ENCODE measurements at regions not wholly inside any gene's neighbourhood (a gene's known extent, or its start where the extent isn't known, plus 50 kb on each side); places are given as distances from the start of the nearest gene placed in this dataset.

DNA sequence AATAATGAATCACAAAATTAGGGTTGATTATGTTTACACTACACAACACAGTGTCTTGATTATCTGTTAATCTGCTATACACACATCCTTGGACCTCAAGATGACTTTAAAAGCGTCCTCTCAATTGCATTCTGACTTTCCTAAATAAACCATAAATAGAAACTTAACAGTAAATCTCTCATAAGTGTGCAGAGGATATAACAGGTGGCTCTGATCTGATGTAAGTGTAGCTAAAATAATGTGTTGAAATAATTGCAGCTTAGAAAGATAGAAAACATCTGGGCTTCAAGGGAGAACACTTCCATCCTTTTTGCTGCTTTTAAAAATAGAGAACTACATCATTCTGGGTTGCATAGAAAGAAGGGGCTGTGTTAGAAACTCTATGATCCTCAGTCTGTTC is 78.4 kb upstream of the EFEMP1 start:
- Histone ChIP-seq H3K9me3 (ENCODE audit: control insufficient read depth, low read length) (no peaks in the 10 kb centered on the region), H3K4me1 (ENCODE audit: control insufficient read depth, insufficient read depth, low read length) (peaks cover 16% of the 10 kb centered on the region), H3K36me3 (ENCODE audit: control insufficient read depth, insufficient read depth, low read length, severe bottlenecking) (no peaks in the 10 kb centered on the region), H3K27me3 (replicated peaks; ENCODE audit: control insufficient read depth, insufficient read depth, low read length) (no peaks in the 10 kb centered on the region), H3K9ac (ENCODE audit: low read length) (no peak overlapping the region), H3K4me3 (ENCODE audit: low read length) (no peak overlapping the region)
- DNase-seq (ENCODE audit: low read depth) = peak; percentile 59

DNA sequence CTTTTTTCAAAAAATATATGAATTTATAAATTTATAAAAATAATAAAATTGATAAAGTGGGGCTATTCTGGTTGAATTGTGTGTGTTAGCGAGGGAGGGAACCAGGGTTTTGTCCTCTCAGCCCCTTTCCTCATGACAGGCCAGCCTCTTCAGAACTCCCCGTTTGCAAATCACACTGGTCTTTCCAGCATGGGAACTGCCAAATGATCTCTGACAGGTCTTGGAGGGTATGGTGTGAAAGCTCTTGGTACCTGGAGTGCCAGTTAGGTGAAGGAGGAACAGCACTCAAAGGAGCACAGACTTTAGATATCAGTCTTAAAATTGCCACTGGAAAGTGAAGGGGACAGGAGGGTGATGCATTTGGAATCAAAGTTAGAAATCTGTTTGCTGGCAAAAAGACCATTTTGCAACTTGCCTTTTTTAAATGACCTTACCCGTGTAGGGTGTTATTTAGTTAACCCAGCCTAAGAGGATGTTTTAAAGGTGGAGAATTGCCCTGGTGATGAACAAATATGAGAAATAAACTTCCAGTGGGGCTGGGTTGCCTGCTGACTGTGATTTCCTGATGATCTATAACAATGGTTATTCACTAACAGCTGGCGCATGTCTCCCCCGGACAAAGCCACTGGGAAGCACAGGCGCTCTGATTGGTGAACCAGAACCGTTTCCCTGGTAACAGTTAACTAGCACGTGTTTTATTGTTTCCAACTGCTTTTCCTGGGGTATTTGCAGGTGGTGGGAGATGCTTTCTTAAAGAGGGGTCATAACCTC is 85.3 kb upstream of the EFEMP1 start:
- H3K4me3 ChIP-seq (ENCODE audit: low read length) = peak overlapping the region; percentile 55
- peak; percentile 94 for DNase-seq (ENCODE audit: low read depth)
- H3K36me3 ChIP-seq (ENCODE audit: control insufficient read depth, insufficient read depth, low read length, severe bottlenecking) = no peaks in the 10 kb centered on the region
- H3K9ac ChIP-seq (ENCODE audit: low read length) = peak overlapping the region; percentile 65
- H3K27me3 ChIP-seq (replicated peaks; ENCODE audit: control insufficient read depth, insufficient read depth, low read length) = no peaks in the 10 kb centered on the region
- no peaks in the 10 kb centered on the region for H3K9me3 ChIP-seq (ENCODE audit: control insufficient read depth, low read length)
- peaks cover 14% of the 10 kb centered on the region for H3K4me1 ChIP-seq (ENCODE audit: control insufficient read depth, insufficient read depth, low read length)

DNA sequence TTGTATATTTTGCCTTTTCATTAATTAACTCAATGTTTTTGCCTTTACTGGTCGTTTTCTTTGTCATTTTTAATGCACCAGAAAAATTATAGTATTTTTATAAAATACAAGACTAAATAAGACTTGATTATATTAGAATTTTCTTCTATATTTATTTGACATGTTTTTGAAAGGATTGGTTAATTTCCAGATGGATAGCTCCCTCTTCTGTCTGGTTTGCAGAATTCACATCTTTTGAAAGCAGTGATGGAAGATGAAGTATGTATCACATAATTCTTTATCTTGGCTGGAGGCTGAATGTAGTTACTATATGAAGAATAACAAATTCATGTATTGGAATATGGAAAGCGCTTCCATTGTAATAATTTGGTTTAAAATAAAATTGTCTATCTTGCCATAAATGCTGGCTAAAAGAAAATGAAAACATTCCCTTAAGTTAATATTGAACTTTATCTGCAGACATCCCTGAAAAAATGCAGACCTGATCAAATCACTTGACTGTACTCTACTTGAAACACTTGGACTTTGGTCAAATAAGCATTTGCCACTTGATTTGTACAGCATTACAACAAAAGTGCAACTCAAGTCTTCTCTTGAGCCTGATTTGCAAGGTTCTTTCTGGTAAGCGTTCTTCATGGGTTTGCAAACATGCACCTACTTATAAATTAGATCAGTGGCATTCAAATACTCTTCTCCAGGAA is 86.3 kb upstream of the EFEMP1 start:
- H3K9ac ChIP-seq (ENCODE audit: low read length) = peak overlapping the region; percentile 65
- no peaks in the 10 kb centered on the region for H3K27me3 ChIP-seq (replicated peaks; ENCODE audit: control insufficient read depth, insufficient read depth, low read length)
- peak; percentile 84 for DNase-seq (ENCODE audit: low read depth)
- H3K4me3 ChIP-seq (ENCODE audit: low read length) = peak overlapping the region; percentile 55
- peaks cover 24% of the 10 kb centered on the region for H3K4me1 ChIP-seq (ENCODE audit: control insufficient read depth, insufficient read depth, low read length)
- no peaks in the 10 kb centered on the region for H3K9me3 ChIP-seq (ENCODE audit: control insufficient read depth, low read length)
- no peaks in the 10 kb centered on the region for H3K36me3 ChIP-seq (ENCODE audit: control insufficient read depth, insufficient read depth, low read length, severe bottlenecking)

DNA sequence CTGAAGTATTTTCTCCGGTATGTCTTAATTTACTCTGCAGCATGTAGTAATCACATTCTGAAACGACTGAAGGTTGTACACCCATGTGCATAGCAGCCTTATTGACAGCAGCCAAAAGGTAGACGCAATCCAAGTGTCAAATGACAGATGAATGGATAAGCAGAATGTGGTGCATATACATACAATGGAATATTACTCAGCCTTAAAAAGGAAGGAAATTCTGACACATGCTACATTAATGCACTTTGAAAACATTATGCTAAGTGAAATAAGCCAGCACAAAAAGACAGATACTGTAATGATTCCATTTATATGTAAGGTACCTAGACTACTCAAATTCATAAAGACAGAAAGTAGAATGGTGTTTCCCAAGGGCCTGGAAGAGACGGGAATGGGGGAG is 88.0 kb upstream of the EFEMP1 start:
- DNase-seq (ENCODE audit: low read depth) = no peak
- no peaks in the 10 kb centered on the region for H3K36me3 ChIP-seq (ENCODE audit: control insufficient read depth, insufficient read depth, low read length, severe bottlenecking)
- peaks cover 29% of the 10 kb centered on the region for H3K4me1 ChIP-seq (ENCODE audit: control insufficient read depth, insufficient read depth, low read length)
- H3K4me3 ChIP-seq (ENCODE audit: low read length) = no peak overlapping the region
- H3K9ac ChIP-seq (ENCODE audit: low read length) = no peak overlapping the region
- no peaks in the 10 kb centered on the region for H3K9me3 ChIP-seq (ENCODE audit: control insufficient read depth, low read length)
- H3K27me3 ChIP-seq (replicated peaks; ENCODE audit: control insufficient read depth, insufficient read depth, low read length) = no peaks in the 10 kb centered on the region

DNA sequence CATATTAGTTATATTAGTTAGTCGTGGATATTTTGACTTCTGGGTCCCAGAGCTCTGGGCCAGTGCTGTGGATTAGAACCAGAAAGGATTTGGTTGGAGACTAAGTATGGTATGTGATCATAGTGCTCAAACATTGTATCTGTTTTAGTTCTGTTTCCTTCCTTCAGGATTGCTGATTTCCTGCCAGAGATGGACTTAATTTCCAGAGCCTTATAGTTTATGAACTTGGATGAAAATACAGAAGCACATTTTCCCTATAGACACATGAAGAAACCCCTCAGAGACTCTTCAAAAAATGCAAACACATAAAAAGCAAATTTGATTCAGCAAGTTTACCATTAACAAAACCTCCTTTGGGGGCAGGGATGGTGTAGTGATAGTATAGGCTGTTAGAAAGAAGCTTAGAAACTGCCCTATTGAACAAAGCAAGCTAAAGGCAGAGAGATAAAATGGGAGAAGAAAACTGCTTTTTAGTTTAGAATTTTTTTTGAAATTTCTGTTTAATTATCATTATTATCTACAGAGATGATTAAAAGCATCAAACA is 88.7 kb upstream of the EFEMP1 start:
- H3K9ac ChIP-seq (ENCODE audit: low read length) = no peak overlapping the region
- peaks cover 29% of the 10 kb centered on the region for H3K4me1 ChIP-seq (ENCODE audit: control insufficient read depth, insufficient read depth, low read length)
- no peak overlapping the region for H3K4me3 ChIP-seq (ENCODE audit: low read length)
- DNase-seq (ENCODE audit: low read depth) = no peak
- H3K27me3 ChIP-seq (replicated peaks; ENCODE audit: control insufficient read depth, insufficient read depth, low read length) = no peaks in the 10 kb centered on the region
- H3K36me3 ChIP-seq (ENCODE audit: control insufficient read depth, insufficient read depth, low read length, severe bottlenecking) = no peaks in the 10 kb centered on the region
- no peaks in the 10 kb centered on the region for H3K9me3 ChIP-seq (ENCODE audit: control insufficient read depth, low read length)

DNA sequence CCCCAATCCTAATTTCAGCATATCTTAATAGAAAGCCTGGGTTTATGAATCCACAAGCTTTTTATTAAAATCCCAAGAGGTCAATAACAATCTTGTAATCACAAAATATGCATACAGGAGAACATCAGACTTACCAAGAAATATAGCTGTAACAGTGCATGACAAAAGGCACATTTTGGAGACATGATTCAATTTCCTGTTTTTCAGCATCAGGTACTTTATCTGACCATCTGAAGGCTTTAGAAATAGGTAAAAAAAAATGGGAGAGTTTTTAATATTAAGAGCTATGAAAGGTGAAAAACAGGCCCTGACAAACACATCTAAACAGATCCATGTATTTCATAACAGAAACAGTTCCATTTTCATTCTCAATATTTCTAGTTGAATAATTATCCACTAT is 89.9 kb upstream of the EFEMP1 start:
- no peaks in the 10 kb centered on the region for H3K9me3 ChIP-seq (ENCODE audit: control insufficient read depth, low read length)
- no peak for DNase-seq (ENCODE audit: low read depth)
- no peaks in the 10 kb centered on the region for H3K36me3 ChIP-seq (ENCODE audit: control insufficient read depth, insufficient read depth, low read length, severe bottlenecking)
- H3K4me1 ChIP-seq (ENCODE audit: control insufficient read depth, insufficient read depth, low read length) = peaks cover 29% of the 10 kb centered on the region
- H3K9ac ChIP-seq (ENCODE audit: low read length) = no peak overlapping the region
- H3K27me3 ChIP-seq (replicated peaks; ENCODE audit: control insufficient read depth, insufficient read depth, low read length) = no peaks in the 10 kb centered on the region
- H3K4me3 ChIP-seq (ENCODE audit: low read length) = no peak overlapping the region

DNA sequence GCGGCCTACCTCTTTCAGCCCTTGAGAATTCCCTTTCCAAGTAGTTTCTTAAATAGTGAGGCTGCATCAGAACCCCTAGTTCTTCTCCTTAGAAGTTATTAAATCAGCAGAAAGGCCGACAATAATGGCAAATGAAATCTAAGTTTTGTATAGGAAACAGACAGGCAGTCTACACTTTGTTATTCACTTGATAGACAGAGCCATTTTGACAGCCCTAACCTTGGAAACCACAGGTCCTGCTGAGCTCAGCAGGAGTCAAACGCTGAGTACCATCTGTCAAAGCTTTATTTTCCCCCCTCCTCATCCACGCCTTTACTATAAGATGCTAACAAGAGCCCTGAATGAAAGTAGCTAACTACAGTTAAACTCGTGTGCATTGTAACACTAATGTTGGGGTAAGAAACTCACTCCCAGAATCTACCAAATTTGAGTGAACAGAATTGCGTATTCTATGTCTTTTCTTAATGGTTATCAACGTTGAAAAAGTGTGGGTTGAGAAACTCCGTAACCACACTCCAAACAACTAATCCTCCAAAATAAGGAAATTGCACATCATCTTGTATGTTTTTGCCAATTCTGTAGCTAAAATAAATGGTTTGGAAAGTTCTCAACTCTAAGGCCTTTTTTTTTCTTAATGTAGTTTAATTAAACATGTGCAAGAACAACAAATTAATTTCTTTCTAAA is 90.6 kb upstream of the EFEMP1 start:
- DNase-seq (ENCODE audit: low read depth) = no peak
- peaks cover 22% of the 10 kb centered on the region for H3K4me1 ChIP-seq (ENCODE audit: control insufficient read depth, insufficient read depth, low read length)
- no peaks in the 10 kb centered on the region for H3K9me3 ChIP-seq (ENCODE audit: control insufficient read depth, low read length)
- no peak overlapping the region for H3K9ac ChIP-seq (ENCODE audit: low read length)
- H3K36me3 ChIP-seq (ENCODE audit: control insufficient read depth, insufficient read depth, low read length, severe bottlenecking) = no peaks in the 10 kb centered on the region
- H3K4me3 ChIP-seq (ENCODE audit: low read length) = no peak overlapping the region
- no peaks in the 10 kb centered on the region for H3K27me3 ChIP-seq (replicated peaks; ENCODE audit: control insufficient read depth, insufficient read depth, low read length)

DNA sequence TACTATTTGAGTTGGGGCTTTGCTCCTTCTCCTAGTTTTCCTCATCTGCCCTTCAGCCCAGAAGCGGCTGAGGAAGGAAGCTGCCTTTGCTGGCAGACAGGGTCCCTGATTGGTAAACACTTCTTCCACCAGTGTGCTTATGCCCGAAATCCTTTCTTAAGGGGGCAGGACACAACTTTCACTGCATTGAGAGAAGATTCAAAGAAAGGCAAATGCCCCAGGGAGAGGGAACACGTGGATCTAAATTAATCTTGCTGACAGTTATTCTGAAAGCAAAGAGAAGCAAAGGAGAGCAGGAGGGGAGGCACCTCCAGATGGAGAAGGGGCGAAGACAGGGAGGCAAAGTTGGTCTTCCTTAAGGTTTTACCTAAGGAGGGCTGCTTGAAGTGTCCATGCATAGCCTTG is 92.1 kb upstream of the EFEMP1 start:
- Histone ChIP-seq H3K27me3 (replicated peaks; ENCODE audit: control insufficient read depth, insufficient read depth, low read length) (peaks cover 3% of the 10 kb centered on the region), H3K4me1 (ENCODE audit: control insufficient read depth, insufficient read depth, low read length) (peaks cover 17% of the 10 kb centered on the region), H3K36me3 (ENCODE audit: control insufficient read depth, insufficient read depth, low read length, severe bottlenecking) (no peaks in the 10 kb centered on the region), H3K4me3 (ENCODE audit: low read length) (no peak overlapping the region), H3K9me3 (ENCODE audit: control insufficient read depth, low read length) (no peaks in the 10 kb centered on the region), H3K9ac (ENCODE audit: low read length) (no peak overlapping the region)
- DNase-seq (ENCODE audit: low read depth) = no peak

DNA sequence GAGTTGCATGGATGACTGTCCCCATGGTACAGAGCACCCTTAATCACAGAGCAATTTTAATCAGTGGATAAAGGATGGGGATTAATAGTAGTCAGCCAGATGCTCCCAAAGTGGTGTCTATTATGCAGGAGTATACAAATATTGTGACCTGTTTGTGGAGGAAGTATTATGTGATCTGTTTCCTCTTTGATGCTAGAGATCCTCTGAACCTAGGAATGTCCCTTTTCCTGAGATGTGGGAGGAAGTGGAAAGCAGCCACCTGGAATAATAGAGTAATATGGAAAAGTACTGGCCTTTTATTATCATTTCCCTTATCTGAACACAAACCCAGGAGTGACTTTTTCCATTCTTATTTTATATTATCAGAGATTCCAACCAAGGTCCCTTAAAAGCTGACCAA is 94.2 kb upstream of the EFEMP1 start:
- H3K36me3 ChIP-seq (ENCODE audit: control insufficient read depth, insufficient read depth, low read length, severe bottlenecking) = no peaks in the 10 kb centered on the region
- no peak for DNase-seq (ENCODE audit: low read depth)
- peaks cover 17% of the 10 kb centered on the region for H3K4me1 ChIP-seq (ENCODE audit: control insufficient read depth, insufficient read depth, low read length)

DNA sequence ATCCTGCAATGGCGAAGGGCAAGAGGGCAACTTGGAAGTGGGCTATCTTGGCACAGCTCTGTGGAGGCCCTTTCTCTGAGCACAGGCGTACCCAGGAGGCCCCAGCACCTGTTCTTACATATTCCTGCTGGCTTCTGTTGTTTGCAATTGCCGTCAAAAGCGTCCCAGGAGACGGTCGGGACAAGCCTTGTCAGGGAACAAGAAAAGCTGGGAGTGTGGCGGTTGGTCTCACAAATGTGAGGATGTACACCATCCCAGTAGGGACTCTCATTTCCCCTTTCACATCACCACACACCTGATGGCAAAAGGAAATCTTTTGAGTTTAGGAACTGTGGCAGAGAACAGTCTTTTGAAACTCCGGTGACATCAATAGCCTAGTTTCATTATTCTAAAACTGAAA is 94.7 kb upstream of the EFEMP1 start:
- peaks cover 3% of the 10 kb centered on the region for H3K27me3 ChIP-seq (replicated peaks; ENCODE audit: control insufficient read depth, insufficient read depth, low read length)
- peaks cover 17% of the 10 kb centered on the region for H3K4me1 ChIP-seq (ENCODE audit: control insufficient read depth, insufficient read depth, low read length)
- no peaks in the 10 kb centered on the region for H3K9me3 ChIP-seq (ENCODE audit: control insufficient read depth, low read length)
- no peaks in the 10 kb centered on the region for H3K36me3 ChIP-seq (ENCODE audit: control insufficient read depth, insufficient read depth, low read length, severe bottlenecking)
- no peak overlapping the region for H3K9ac ChIP-seq (ENCODE audit: low read length)
- no peak overlapping the region for H3K4me3 ChIP-seq (ENCODE audit: low read length)
- DNase-seq (ENCODE audit: low read depth) = no peak

More for the DNA sequence above, 94.2 kb upstream of the EFEMP1 start:
- H3K27me3 ChIP-seq (replicated peaks; ENCODE audit: control insufficient read depth, insufficient read depth, low read length) = peaks cover 3% of the 10 kb centered on the region
- no peak overlapping the region for H3K9ac ChIP-seq (ENCODE audit: low read length)
- H3K4me3 ChIP-seq (ENCODE audit: low read length) = no peak overlapping the region
- no peaks in the 10 kb centered on the region for H3K9me3 ChIP-seq (ENCODE audit: control insufficient read depth, low read length)

DNA sequence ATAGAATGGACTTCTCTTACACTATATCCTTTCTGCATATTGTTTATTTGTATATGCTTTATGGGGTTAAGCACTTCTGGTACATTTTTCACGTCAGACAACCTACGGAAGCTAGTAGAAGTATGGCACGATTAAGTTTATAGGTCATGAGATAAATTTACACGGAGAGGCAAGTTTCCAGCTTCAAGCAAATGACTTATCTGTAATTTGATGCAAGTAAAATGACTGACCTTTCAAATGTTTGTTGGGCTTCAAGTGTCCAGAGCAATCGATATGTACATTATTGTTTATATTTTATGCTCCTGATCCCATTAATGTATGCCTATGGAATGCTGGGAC is 97.5 kb upstream of the EFEMP1 start:
- Histone ChIP-seq H3K9ac (ENCODE audit: low read length) (no peak overlapping the region), H3K27me3 (replicated peaks; ENCODE audit: control insufficient read depth, insufficient read depth, low read length) (peaks cover 3% of the 10 kb centered on the region), H3K9me3 (ENCODE audit: control insufficient read depth, low read length) (no peaks in the 10 kb centered on the region), H3K4me3 (ENCODE audit: low read length) (no peak overlapping the region), H3K36me3 (ENCODE audit: control insufficient read depth, insufficient read depth, low read length, severe bottlenecking) (no peaks in the 10 kb centered on the region), H3K4me1 (ENCODE audit: control insufficient read depth, insufficient read depth, low read length) (peaks cover under 1% of the 10 kb centered on the region)
- no peak for DNase-seq (ENCODE audit: low read depth)
